ENCODE measurements at regions not wholly inside any gene's neighbourhood (a gene's known extent, or its start where the extent isn't known, plus 50 kb on each side); places are given as distances from the start of the nearest gene placed in this dataset.

DNA sequence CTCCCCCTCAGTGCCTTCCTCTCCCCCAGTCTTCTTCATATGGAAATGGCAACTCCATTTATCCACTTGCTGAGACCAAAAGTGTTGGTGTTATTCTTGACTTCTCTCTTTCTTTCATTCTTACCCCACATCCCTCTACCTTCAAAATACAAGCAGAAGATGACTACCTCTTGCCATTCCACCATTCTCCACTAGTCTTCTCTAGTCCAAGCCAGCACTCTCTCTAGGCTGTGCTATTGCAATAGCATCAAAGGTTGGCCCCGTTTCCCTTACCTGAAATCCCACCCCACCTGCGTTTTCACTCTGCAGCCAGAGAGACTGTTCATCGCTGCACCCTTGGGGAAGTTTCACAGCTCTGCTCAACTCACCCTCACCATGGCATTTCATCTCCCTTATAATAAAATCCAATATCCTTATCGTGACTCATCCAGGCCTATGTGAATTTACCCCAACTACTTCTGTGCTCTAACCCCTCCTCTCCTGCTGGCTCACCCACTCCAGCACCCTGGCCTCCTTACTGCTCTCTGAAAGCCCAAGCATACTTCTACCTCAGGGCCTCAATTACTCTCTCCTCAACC is 109.1 kb downstream of the LSM5 start:
- Histone ChIP-seq H3K36me3 (no peaks in the 10 kb centered on the region), H3K9me3 (no peaks in the 10 kb centered on the region), H3K4me1 (no peaks in the 10 kb centered on the region), H3K27me3 (no peaks in the 10 kb centered on the region), H3K27ac (no peak overlapping the region), H3K4me3 (no peak overlapping the region)
- TF ChIP-seq POLR2A (IDR thresholded peaks at IDR 0.05), result no peak
- TF ChIP-seq, protein P1, sequence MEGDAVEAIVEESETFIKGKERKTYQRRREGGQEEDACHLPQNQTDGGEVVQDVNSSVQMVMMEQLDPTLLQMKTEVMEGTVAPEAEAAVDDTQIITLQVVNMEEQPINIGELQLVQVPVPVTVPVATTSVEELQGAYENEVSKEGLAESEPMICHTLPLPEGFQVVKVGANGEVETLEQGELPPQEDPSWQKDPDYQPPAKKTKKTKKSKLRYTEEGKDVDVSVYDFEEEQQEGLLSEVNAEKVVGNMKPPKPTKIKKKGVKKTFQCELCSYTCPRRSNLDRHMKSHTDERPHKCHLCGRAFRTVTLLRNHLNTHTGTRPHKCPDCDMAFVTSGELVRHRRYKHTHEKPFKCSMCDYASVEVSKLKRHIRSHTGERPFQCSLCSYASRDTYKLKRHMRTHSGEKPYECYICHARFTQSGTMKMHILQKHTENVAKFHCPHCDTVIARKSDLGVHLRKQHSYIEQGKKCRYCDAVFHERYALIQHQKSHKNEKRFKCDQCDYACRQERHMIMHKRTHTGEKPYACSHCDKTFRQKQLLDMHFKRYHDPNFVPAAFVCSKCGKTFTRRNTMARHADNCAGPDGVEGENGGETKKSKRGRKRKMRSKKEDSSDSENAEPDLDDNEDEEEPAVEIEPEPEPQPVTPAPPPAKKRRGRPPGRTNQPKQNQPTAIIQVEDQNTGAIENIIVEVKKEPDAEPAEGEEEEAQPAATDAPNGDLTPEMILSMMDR (IDR thresholded peaks at IDR 0.05), result no peak
- TF ChIP-seq POLR2AphosphoS5 (IDR thresholded peaks at IDR 0.05; ENCODE audit: insufficient read depth in 1 of 2, low read depth in 1 of 2), result no peak
- DNase-seq (ENCODE audit: extremely low spot score in 2 of 2), result no peak
- intact Hi-C loops (cut with DNase I), result no loop called here

DNA sequence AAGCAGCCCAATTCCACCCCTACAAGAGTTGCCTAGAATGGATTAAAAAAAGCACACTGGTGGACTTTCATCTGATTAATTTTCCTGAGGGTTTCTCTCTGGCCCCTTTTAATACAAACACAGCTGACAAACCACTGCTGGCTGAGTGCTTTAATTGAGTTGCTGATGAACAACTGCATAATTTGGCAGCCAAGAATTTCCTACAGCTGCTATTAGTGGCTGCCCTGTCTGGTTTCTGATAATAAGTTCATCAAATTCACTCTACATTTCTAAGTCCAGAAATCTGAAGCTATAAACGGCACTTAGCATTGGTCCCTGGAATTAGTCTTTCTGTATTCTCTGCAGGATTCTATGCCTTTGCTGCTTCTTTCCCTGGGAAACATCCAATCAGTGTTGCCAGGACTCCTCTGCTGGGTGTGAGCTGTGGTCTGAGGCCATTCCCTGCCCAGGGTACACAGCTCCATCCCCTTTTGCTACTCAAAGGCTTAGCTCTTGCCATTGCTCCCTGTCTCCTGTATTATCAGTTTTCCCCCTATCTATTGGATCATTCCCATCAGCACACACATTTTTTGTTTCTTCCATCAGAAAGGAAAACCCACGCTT is 110.6 kb downstream of the LSM5 start:
- no peak overlapping the region for H3K27ac ChIP-seq
- DNase-seq (ENCODE audit: extremely low spot score in 2 of 2), result no peak
- intact Hi-C loops (cut with DNase I), result no loop called here
- no peaks in the 10 kb centered on the region for H3K27me3 ChIP-seq
- TF ChIP-seq POLR2AphosphoS5 (IDR thresholded peaks at IDR 0.05; ENCODE audit: insufficient read depth in 1 of 2, low read depth in 1 of 2), result no peak
- TF ChIP-seq POLR2A (IDR thresholded peaks at IDR 0.05), result no peak
- TF ChIP-seq, protein P1 (IDR thresholded peaks at IDR 0.05), result no peak
- no peaks in the 10 kb centered on the region for H3K36me3 ChIP-seq
- no peaks in the 10 kb centered on the region for H3K9me3 ChIP-seq
- H3K4me1 ChIP-seq, result no peaks in the 10 kb centered on the region
- H3K4me3 ChIP-seq, result no peak overlapping the region

DNA sequence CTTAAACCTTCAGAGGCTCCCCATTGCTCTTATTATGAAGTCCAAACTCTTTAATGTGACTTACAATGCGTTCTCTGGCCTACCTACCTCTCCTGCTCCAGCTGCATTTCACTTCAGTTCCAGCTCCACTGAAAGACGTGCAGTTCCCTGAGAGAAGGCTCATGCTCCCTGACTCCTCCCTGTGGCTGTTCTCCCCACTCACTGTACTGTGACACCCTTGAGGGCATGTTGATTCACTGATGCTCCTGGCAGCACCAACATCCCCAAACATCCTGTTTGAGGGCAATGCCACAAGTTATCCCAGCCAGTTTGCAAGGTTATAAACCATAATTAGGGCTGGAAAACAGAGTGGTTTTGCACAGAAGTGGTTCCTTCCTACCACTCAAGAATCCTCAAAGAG is 111.2 kb downstream of the LSM5 start:
- no peaks in the 10 kb centered on the region for H3K9me3 ChIP-seq
- TF ChIP-seq POLR2AphosphoS5 (IDR thresholded peaks at IDR 0.05; ENCODE audit: insufficient read depth in 1 of 2, low read depth in 1 of 2) (no peak), POLR2A (IDR thresholded peaks at IDR 0.05) (no peak)
- TF ChIP-seq, protein P1 (IDR thresholded peaks at IDR 0.05), result no peak
- intact Hi-C loops (cut with DNase I), result no loop called here
- H3K36me3 ChIP-seq, result no peaks in the 10 kb centered on the region
- no peak overlapping the region for H3K27ac ChIP-seq
- no peaks in the 10 kb centered on the region for H3K27me3 ChIP-seq
- H3K4me3 ChIP-seq, result no peak overlapping the region
- DNase-seq (ENCODE audit: extremely low spot score in 2 of 2), result no peak
- no peaks in the 10 kb centered on the region for H3K4me1 ChIP-seq

DNA sequence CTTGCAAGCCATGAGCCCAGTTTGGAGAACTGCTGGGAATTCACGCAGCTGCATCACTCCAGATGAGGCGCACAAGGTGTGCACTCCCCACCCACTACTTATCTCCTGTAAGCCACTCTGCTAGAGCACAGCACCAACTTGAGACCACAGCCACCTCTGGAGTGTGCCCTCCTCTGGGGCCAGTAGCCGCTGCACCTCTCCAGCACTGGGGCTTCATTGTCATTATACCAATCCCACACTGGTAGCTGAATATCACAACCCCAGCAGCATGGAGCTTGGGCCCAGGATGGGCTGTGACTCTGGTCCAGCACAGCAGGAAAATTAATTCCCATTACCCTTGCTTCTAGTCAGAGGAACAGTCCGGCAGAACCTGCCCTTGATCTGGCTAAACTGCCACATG is 125.6 kb downstream of the LSM5 start:
- no peak for DNase-seq (ENCODE audit: extremely low spot score in 2 of 2)
- TF ChIP-seq POLR2AphosphoS5 (IDR thresholded peaks at IDR 0.05; ENCODE audit: insufficient read depth in 1 of 2, low read depth in 1 of 2) (no peak), POLR2A (IDR thresholded peaks at IDR 0.05) (no peak)
- TF ChIP-seq, protein P1 (IDR thresholded peaks at IDR 0.05), result no peak
- no peaks in the 10 kb centered on the region for H3K4me1 ChIP-seq
- no peak overlapping the region for H3K4me3 ChIP-seq
- no peaks in the 10 kb centered on the region for H3K27me3 ChIP-seq
- H3K9me3 ChIP-seq, result no peaks in the 10 kb centered on the region
- no peak overlapping the region for H3K27ac ChIP-seq
- intact Hi-C loops (cut with DNase I), result no loop called here
- no peaks in the 10 kb centered on the region for H3K36me3 ChIP-seq

DNA sequence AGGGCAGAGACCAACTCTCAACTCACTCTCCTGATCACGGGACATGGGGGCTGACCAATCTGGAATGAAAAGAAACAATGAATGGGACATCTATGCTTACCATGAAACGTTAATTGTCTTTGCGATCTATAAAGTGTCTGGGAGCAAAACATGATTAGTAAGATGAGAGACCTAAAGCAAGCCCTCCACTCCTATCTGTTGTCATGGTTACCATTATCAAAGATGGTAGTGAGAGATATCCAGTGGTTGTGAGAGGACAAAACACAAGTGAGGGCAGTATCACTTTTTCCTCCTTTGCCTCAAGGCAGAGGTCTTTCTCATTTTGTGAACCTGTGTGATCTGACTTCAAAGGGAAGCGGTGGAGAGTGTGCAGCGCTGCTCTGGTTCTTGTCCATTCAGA is 130.1 kb downstream of the LSM5 start:
- TF ChIP-seq, protein P1 (IDR thresholded peaks at IDR 0.05), result no peak
- TF ChIP-seq POLR2A (IDR thresholded peaks at IDR 0.05), result no peak
- TF ChIP-seq POLR2AphosphoS5 (IDR thresholded peaks at IDR 0.05; ENCODE audit: insufficient read depth in 1 of 2, low read depth in 1 of 2), result no peak
- Histone ChIP-seq H3K9me3 (no peaks in the 10 kb centered on the region), H3K4me1 (no peaks in the 10 kb centered on the region), H3K27ac (no peak overlapping the region), H3K36me3 (no peaks in the 10 kb centered on the region), H3K4me3 (no peak overlapping the region), H3K27me3 (no peaks in the 10 kb centered on the region)
- intact Hi-C loops (cut with DNase I), result no loop called here
- no peak for DNase-seq (ENCODE audit: extremely low spot score in 2 of 2)

All from vagina (tissue), 2 donors.